GM10248 (cell line): ENCODE measurements at regions not wholly inside any gene's neighbourhood (a gene's known extent, or its start where the extent isn't known, plus 50 kb on each side); places are given as distances from the start of the nearest gene placed in this dataset.
"Not testable (repeated sequence)": the region's sequence is repeated elsewhere in the genome, so short reads cannot be mapped to it uniquely, and the experiment has no call there.

Experiments
- CTCF ChIA-PET: fragments of 300-600 bp; sonication (Branson Sonifier 250); formaldehyde crosslinking; extraction: SDS; loops from one replicate; lab custom pipeline; 2021; ENCODE audit warnings: antibody characterized with exemption; lab: Yijun Ruan, JAX
- POLR2A ChIA-PET: fragments of 350-650 bp; sonication (Branson Sonifier 250); formaldehyde crosslinking; extraction: SDS; loops from one replicate; lab custom pipeline; 2020; ENCODE audit warnings: antibody characterized with exemption; lab: Yijun Ruan, JAX
- DNase-seq: peaks from one replicate; pipeline ENCODE4 v3.0.0; 2012; ENCODE audit errors: extremely low spot score
- CTCF ChIP-seq: IDR thresholded peaks from 2 replicates; pipeline ENCODE4 v1.5.1; 2012; ENCODE audit warnings: mild to moderate bottlenecking, low read depth; ENCODE audit errors: extremely low read depth, missing control alignments, control extremely low read depth

- DNase-seq: no peak
- no peak for TF ChIP-seq CTCF
- ChIA-PET POLR2A (no interaction called here), CTCF (no interaction called here)
Measured at GRCh38 chr2:107137706-107138105, 251.7 kb upstream of the ST6GAL2 start.

GRCh38 chr2:107146181-107146580, 260.2 kb upstream of the ST6GAL2 start:
- ChIA-PET CTCF (no interaction called here), POLR2A (no interaction called here)
- no peak for DNase-seq
- TF ChIP-seq CTCF: no peak

- CTCF ChIA-PET, DNase-seq, POLR2A ChIA-PET: not testable (repeated sequence)
Measured at GRCh38 chr2:107146645-107147044, 260.7 kb upstream of the ST6GAL2 start.

- POLR2A ChIA-PET: no interaction called here
- DNase-seq: no peak
- no peak for TF ChIP-seq CTCF
- CTCF ChIA-PET: interaction anchor here (1.0 kb wide), 1 partner anchor 16 kb away, joined by 3 read pairs; no protein-coding TSS in a partner anchor
Measured at GRCh38 chr2:107148055-107148454, 262.1 kb upstream of the ST6GAL2 start.

GRCh38 chr2:107148496-107148895, 262.5 kb upstream of the ST6GAL2 start:
- CTCF ChIA-PET: interaction anchor here (1.0 kb wide), 1 partner anchor 16 kb away, joined by 3 read pairs; no protein-coding TSS in a partner anchor
- no peak for DNase-seq
- POLR2A ChIA-PET: no interaction called here
- no peak for TF ChIP-seq CTCF

- POLR2A ChIA-PET: no interaction called here
- CTCF ChIA-PET: no interaction called here
Measured at GRCh38 chr2:107160640-107161239, 274.8 kb upstream of the ST6GAL2 start.

GRCh38 chr2:107168141-107168540, 282.2 kb upstream of the ST6GAL2 start:
- TF ChIP-seq CTCF: no peak
- DNase-seq: no peak
- ChIA-PET CTCF (no interaction called here), POLR2A (no interaction called here)

More at GRCh38 chr2:107160640-107161239, 274.8 kb upstream of the ST6GAL2 start:
- no peak for DNase-seq
- no peak for TF ChIP-seq CTCF
